Activated naive CD8-positive, alpha-beta T cell treated with anti-CD3 and anti-CD28 coated beads for 36 hours (primary cell): ENCODE measurements at regions not wholly inside any gene's neighbourhood (a gene's known extent, or its start where the extent isn't known, plus 50 kb on each side); places are given as distances from the start of the nearest gene placed in this dataset.
A peak's percentile ranks its signal among the peaks of the same experiment; 100 is the strongest.
"Not testable (repeated sequence)": the region's sequence is repeated elsewhere in the genome, so short reads cannot be mapped to it uniquely, and the experiment has no call there.

ENCODE experiments used
- DNase-seq: peaks from one replicate; pipeline ENCODE4 v3.0.0; 2021
- H3K27ac Mint-ChIP-seq: one replicate; pipeline ENCODE4 v1.8.0; 2022; ENCODE audit warnings: mild to moderate bottlenecking, moderate library complexity, mixed read lengths
- H3K27me3 Mint-ChIP-seq: one replicate; pipeline ENCODE4 v1.8.0; 2022; ENCODE audit warnings: mild to moderate bottlenecking, mixed read lengths
- H3K36me3 Mint-ChIP-seq: one replicate; pipeline ENCODE4 v1.8.0; 2021; ENCODE audit warnings: mild to moderate bottlenecking, mixed read lengths
- H3K4me1 Mint-ChIP-seq: one replicate; pipeline ENCODE4 v1.8.0; 2021; ENCODE audit warnings: mixed read lengths
- H3K4me3 Mint-ChIP-seq: one replicate; pipeline ENCODE4 v1.8.0; 2022; ENCODE audit warnings: mild to moderate bottlenecking, moderate library complexity, mixed read lengths
- H3K9me3 Mint-ChIP-seq: one replicate; pipeline ENCODE4 v1.8.0; 2022; ENCODE audit warnings: mixed read lengths

- no peaks in the 10 kb centered on the region for H3K9me3 Mint-ChIP-seq
- H3K4me3 Mint-ChIP-seq, result no peak overlapping the region
- H3K4me1 Mint-ChIP-seq, result no peaks in the 10 kb centered on the region
- no peak for DNase-seq
- no peak overlapping the region for H3K27ac Mint-ChIP-seq
- peaks cover 30% of the 10 kb centered on the region for H3K27me3 Mint-ChIP-seq
- no peaks in the 10 kb centered on the region for H3K36me3 Mint-ChIP-seq
These were observed 123.1 kb upstream of the CXorf66 start for GRCh38 chrX:140088438-140088837.

GRCh38 chrX:140087875-140088274 lies 122.6 kb upstream of the CXorf66 start:
- Mint-ChIP-seq H3K4me3 (no peak overlapping the region), H3K36me3 (no peaks in the 10 kb centered on the region), H3K9me3 (no peaks in the 10 kb centered on the region), H3K4me1 (no peaks in the 10 kb centered on the region), H3K27me3 (peaks cover 27% of the 10 kb centered on the region), H3K27ac (no peak overlapping the region)
- DNase-seq, result no peak

GRCh38 chrX:140086691-140087090 lies 121.4 kb upstream of the CXorf66 start:
- Mint-ChIP-seq H3K4me3 (no peak overlapping the region), H3K27me3 (peaks cover 17% of the 10 kb centered on the region), H3K4me1 (no peaks in the 10 kb centered on the region), H3K27ac (no peak overlapping the region), H3K9me3 (no peaks in the 10 kb centered on the region), H3K36me3 (no peaks in the 10 kb centered on the region)
- no peak for DNase-seq

DNA sequence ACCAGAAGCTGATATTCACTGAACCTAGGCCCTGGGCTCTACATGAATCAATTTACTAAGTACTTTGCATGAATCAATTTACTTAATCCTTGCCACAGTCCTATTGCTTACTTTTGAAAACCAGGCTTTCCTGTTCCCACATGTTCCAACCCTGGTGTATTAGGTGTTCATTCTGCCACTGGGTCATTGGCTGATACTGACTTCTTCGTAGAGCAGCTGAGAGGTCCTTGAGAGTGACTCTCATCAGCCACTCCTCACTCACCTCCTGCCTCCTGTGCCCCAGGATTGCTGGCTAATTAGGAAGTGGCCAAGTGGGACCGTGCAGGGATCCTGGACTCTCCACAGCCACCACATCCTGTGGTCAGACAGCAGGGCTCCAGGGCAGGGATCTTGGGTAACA lies 109.5 kb upstream of the CXorf66 start:
- H3K4me3 Mint-ChIP-seq, DNase-seq, H3K36me3 Mint-ChIP-seq, H3K9me3 Mint-ChIP-seq, H3K4me1 Mint-ChIP-seq, H3K27ac Mint-ChIP-seq, H3K27me3 Mint-ChIP-seq: not testable (repeated sequence)

- Mint-ChIP-seq H3K4me3 (no peak overlapping the region), H3K9me3 (no peaks in the 10 kb centered on the region), H3K4me1 (no peaks in the 10 kb centered on the region), H3K27me3 (no peaks in the 10 kb centered on the region), H3K36me3 (no peaks in the 10 kb centered on the region), H3K27ac (no peak overlapping the region)
- no peak for DNase-seq
These were observed 105.7 kb upstream of the CXorf66 start for GRCh38 chrX:140071037-140071436.

DNA sequence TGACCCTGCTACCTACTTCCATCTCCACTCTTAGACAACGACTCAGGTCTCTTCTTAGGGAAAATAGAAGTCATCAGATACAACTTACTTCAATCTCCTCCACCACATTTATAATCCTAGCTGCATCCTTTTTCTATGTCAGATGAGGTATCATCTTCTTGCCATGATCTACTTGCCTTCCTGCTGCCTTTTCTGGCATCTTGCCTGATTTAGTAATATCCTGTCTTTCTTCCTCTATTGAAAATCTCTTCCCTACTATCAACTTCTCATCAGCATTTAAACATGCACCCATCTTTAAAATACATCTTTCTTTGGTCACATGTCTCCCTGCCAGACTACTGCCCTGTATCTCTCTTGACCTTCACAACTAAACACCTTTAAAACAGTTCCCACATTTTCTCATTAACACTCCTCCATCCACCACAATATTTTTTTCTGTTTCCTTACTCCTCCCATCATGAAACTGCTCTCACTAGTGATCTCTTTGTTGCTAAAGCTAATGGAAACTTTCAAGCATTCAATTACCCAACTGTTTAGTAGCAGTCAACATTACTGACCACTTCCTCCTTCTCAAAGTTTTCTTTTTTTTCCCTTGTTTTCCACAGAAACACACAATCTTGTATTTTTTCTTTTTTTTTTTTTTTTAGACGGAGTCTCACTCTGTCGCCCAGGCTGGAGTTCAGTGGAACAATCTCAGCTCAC lies 100.8 kb upstream of the CXorf66 start:
- H3K36me3 Mint-ChIP-seq, result no peaks in the 10 kb centered on the region
- no peak overlapping the region for H3K4me3 Mint-ChIP-seq
- H3K9me3 Mint-ChIP-seq, result no peaks in the 10 kb centered on the region
- H3K27me3 Mint-ChIP-seq, result no peaks in the 10 kb centered on the region
- no peak overlapping the region for H3K27ac Mint-ChIP-seq
- no peaks in the 10 kb centered on the region for H3K4me1 Mint-ChIP-seq
- DNase-seq, result no peak

GRCh38 chrX:140064993-140065392 lies 99.7 kb upstream of the CXorf66 start:
- H3K4me3 Mint-ChIP-seq, result no peak overlapping the region
- no peaks in the 10 kb centered on the region for H3K4me1 Mint-ChIP-seq
- H3K36me3 Mint-ChIP-seq, result no peaks in the 10 kb centered on the region
- H3K27ac Mint-ChIP-seq, result no peak overlapping the region
- DNase-seq, result no peak
- no peaks in the 10 kb centered on the region for H3K9me3 Mint-ChIP-seq
- H3K27me3 Mint-ChIP-seq, result no peaks in the 10 kb centered on the region

- Mint-ChIP-seq H3K27ac (no peak overlapping the region), H3K4me3 (no peak overlapping the region), H3K4me1 (peaks cover 4% of the 10 kb centered on the region), H3K36me3 (no peaks in the 10 kb centered on the region), H3K27me3 (peaks cover 5% of the 10 kb centered on the region), H3K9me3 (no peaks in the 10 kb centered on the region)
- peak; percentile 47 for DNase-seq
These were observed 91.7 kb upstream of the CXorf66 start for GRCh38 chrX:140057001-140057411.

- H3K4me3 Mint-ChIP-seq, result no peak overlapping the region
- no peaks in the 10 kb centered on the region for H3K36me3 Mint-ChIP-seq
- peaks cover 5% of the 10 kb centered on the region for H3K27me3 Mint-ChIP-seq
- no peak overlapping the region for H3K27ac Mint-ChIP-seq
- no peak for DNase-seq
- H3K4me1 Mint-ChIP-seq, result peaks cover 4% of the 10 kb centered on the region
- no peaks in the 10 kb centered on the region for H3K9me3 Mint-ChIP-seq
These were observed 88.5 kb upstream of the CXorf66 start for GRCh38 chrX:140053846-140054245.

- Mint-ChIP-seq H3K27me3 (peaks cover 3% of the 10 kb centered on the region), H3K36me3 (no peaks in the 10 kb centered on the region), H3K9me3 (no peaks in the 10 kb centered on the region), H3K4me3 (no peak overlapping the region), H3K4me1 (no peaks in the 10 kb centered on the region), H3K27ac (no peak overlapping the region)
- no peak for DNase-seq
These were observed 85.6 kb upstream of the CXorf66 start for GRCh38 chrX:140050906-140051305.

- H3K27me3 Mint-ChIP-seq, result peaks cover 4% of the 10 kb centered on the region
- no peak for DNase-seq
- H3K27ac Mint-ChIP-seq, result no peak overlapping the region
- H3K4me1 Mint-ChIP-seq, result no peaks in the 10 kb centered on the region
- peaks cover 1% of the 10 kb centered on the region for H3K9me3 Mint-ChIP-seq
- H3K36me3 Mint-ChIP-seq, result no peaks in the 10 kb centered on the region
- H3K4me3 Mint-ChIP-seq, result no peak overlapping the region
These were observed 75.1 kb upstream of the CXorf66 start for GRCh38 chrX:140040386-140040785.

DNA sequence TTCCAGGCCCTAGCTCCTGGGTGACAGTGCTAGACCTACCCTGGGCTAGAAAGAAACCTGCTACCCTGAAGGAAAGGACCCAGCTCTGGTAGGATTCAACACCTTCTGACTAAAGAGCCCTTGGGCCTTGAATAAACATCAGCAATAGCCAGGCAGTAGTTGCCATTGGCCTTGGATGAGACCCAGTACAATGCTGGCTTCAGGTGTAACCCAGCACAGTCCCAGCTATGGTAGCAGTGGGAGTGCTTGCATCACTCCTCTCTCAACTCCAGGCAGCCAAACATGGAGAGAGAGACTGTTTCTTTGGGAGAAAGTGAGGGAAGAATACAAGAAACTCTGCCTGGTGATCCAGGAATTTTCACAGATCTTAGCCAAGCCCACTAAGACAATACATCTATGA lies 73.5 kb upstream of the CXorf66 start:
- H3K9me3 Mint-ChIP-seq, result peaks cover 3% of the 10 kb centered on the region
- no peak overlapping the region for H3K27ac Mint-ChIP-seq
- no peaks in the 10 kb centered on the region for H3K4me1 Mint-ChIP-seq
- no peak for DNase-seq
- H3K36me3 Mint-ChIP-seq, result no peaks in the 10 kb centered on the region
- H3K4me3 Mint-ChIP-seq, result no peak overlapping the region
- H3K27me3 Mint-ChIP-seq, result no peaks in the 10 kb centered on the region

- H3K36me3 Mint-ChIP-seq, result no peaks in the 10 kb centered on the region
- peaks cover 3% of the 10 kb centered on the region for H3K9me3 Mint-ChIP-seq
- H3K27ac Mint-ChIP-seq, result no peak overlapping the region
- H3K4me1 Mint-ChIP-seq, result no peaks in the 10 kb centered on the region
- no peak overlapping the region for H3K4me3 Mint-ChIP-seq
- DNase-seq, result no peak
- peaks cover 10% of the 10 kb centered on the region for H3K27me3 Mint-ChIP-seq
These were observed 69.6 kb upstream of the CXorf66 start for GRCh38 chrX:140034916-140035315.

GRCh38 chrX:140022482-140022881 lies 57.2 kb upstream of the CXorf66 start:
- Mint-ChIP-seq H3K27me3 (no peaks in the 10 kb centered on the region), H3K4me1 (no peaks in the 10 kb centered on the region)

DNA sequence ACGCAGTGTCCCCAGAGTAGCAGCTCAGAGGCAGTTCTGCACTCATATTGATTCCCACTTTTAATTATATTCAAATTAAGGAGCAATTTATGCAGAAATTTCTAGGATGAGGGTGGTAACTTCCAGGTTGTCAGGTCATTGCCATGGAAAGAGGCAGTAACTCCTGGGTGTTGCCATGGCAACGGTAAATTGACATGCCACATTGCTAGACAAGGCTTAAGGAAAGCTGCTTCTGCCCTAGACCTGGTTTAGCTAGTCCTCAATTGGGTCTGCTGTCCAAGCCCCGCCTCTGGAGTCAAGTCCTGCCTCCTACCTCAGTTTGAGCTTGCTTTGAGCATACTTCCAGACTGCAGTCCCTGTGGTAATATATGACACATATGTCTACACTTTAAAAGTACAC lies 53.8 kb upstream of the CXorf66 start:
- not testable (repeated sequence) for H3K36me3 Mint-ChIP-seq, H3K27me3 Mint-ChIP-seq, H3K4me3 Mint-ChIP-seq, H3K9me3 Mint-ChIP-seq, H3K27ac Mint-ChIP-seq, H3K4me1 Mint-ChIP-seq, DNase-seq

More at GRCh38 chrX:140022482-140022881, 57.2 kb upstream of the CXorf66 start:
- no peak overlapping the region for H3K27ac Mint-ChIP-seq
- H3K36me3 Mint-ChIP-seq, result no peaks in the 10 kb centered on the region
- H3K4me3 Mint-ChIP-seq, result no peak overlapping the region
- no peaks in the 10 kb centered on the region for H3K9me3 Mint-ChIP-seq
- no peak for DNase-seq
